Panc1 (cell line): ENCODE measurements at regions not wholly inside any gene's neighbourhood (a gene's known extent, or its start where the extent isn't known, plus 50 kb on each side); places are given as distances from the start of the nearest gene placed in this dataset.

Source experiments
- POLR2AphosphoS5 ChIP-seq: IDR thresholded peaks from 2 replicates; pipeline ENCODE4 v1.6.1; 2012; ENCODE audit warnings: mild to moderate bottlenecking, low read depth, low read length, moderate library complexity
- TCF7L2 ChIP-seq: IDR thresholded peaks from 2 replicates; pipeline ENCODE4 v1.6.1; 2011; ENCODE audit warnings: mild to moderate bottlenecking, low read depth, low read length, inconsistent platforms

- TF ChIP-seq TCF7L2 = no peak
- no peak for TF ChIP-seq POLR2AphosphoS5
Observed at GRCh38 chr14:71236487-71236886, 329.2 kb downstream of the PCNX1 start.
